ENCODE measurements at regions not wholly inside any gene's neighbourhood (a gene's known extent, or its start where the extent isn't known, plus 50 kb on each side); places are given as distances from the start of the nearest gene placed in this dataset.

DNA sequence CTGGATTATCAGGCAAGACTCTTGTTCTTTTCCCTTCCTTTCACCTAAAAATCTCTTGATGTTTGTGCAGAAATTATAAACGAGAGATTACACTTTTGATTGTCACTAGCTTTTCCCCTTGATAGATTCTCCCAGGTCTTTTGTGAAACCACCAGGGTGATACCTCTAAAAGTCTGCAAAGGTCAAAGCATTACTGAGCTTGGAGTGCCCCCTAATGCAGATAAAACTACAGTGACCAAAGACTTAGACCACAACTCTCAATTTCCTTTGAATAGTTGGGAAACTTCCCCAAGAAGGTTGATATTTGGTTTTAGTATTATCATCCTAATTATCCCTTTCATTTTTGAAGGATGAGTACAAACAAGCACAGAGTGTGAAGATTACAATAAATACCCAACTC is 173.1 kb downstream of the CYLC2 start:
- TF ChIP-seq, protein P1, sequence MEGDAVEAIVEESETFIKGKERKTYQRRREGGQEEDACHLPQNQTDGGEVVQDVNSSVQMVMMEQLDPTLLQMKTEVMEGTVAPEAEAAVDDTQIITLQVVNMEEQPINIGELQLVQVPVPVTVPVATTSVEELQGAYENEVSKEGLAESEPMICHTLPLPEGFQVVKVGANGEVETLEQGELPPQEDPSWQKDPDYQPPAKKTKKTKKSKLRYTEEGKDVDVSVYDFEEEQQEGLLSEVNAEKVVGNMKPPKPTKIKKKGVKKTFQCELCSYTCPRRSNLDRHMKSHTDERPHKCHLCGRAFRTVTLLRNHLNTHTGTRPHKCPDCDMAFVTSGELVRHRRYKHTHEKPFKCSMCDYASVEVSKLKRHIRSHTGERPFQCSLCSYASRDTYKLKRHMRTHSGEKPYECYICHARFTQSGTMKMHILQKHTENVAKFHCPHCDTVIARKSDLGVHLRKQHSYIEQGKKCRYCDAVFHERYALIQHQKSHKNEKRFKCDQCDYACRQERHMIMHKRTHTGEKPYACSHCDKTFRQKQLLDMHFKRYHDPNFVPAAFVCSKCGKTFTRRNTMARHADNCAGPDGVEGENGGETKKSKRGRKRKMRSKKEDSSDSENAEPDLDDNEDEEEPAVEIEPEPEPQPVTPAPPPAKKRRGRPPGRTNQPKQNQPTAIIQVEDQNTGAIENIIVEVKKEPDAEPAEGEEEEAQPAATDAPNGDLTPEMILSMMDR (IDR thresholded peaks at IDR 0.05) = no peak
- no peak for TF ChIP-seq POLR2A (IDR thresholded peaks at IDR 0.05)

Measured in adrenal gland (tissue), 5 donors.